Testis (tissue), 2 donors: ENCODE measurements at regions not wholly inside any gene's neighbourhood (a gene's known extent, or its start where the extent isn't known, plus 50 kb on each side); places are given as distances from the start of the nearest gene placed in this dataset.

Source experiments
- POLR2A ChIP-seq: fragments of 450-650 bp; IDR thresholded peaks from one replicate; pipeline ENCODE4 v1.6.1; 2017; ENCODE audit warnings: antibody characterized with exemption, mild to moderate bottlenecking, moderate library complexity
- TF ChIP-seq, protein P1 (sequence below), 3 experiments: fragments of 450-650 bp in 2 of 3; fragments of 200-600 bp in 1 of 3; sonication (generic) in 1 of 3; IDR thresholded peaks; one replicate each; pipeline ENCODE4 v1.5.1; 2016 to 2019; ENCODE audit warnings: antibody characterized with exemption in 3 of 3, mild to moderate bottlenecking in 2 of 3, moderate library complexity in 1 of 3

DNA sequence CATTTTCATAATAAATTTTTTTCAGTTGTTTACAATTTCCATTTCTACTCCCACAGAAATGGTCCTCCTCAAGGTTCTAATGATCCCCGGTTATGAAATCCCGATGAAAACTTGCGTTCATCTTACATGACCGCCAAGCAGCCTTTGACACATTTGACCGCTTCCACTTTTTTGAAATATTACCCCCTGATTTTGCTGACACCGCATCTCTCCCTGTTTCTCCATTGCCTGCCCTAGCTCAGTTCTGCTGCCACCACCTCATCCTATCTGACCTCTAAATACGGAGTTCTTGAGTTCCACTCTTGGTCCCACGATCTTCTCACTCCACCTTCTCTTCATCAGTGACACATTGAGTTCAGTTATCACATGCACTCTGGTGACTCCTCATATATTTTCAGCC is 74.1 kb downstream of the SLC35B3 start:
- TF ChIP-seq, protein P1, sequence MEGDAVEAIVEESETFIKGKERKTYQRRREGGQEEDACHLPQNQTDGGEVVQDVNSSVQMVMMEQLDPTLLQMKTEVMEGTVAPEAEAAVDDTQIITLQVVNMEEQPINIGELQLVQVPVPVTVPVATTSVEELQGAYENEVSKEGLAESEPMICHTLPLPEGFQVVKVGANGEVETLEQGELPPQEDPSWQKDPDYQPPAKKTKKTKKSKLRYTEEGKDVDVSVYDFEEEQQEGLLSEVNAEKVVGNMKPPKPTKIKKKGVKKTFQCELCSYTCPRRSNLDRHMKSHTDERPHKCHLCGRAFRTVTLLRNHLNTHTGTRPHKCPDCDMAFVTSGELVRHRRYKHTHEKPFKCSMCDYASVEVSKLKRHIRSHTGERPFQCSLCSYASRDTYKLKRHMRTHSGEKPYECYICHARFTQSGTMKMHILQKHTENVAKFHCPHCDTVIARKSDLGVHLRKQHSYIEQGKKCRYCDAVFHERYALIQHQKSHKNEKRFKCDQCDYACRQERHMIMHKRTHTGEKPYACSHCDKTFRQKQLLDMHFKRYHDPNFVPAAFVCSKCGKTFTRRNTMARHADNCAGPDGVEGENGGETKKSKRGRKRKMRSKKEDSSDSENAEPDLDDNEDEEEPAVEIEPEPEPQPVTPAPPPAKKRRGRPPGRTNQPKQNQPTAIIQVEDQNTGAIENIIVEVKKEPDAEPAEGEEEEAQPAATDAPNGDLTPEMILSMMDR (IDR thresholded peaks at IDR 0.05): no peak
- no peak for TF ChIP-seq POLR2A
